G401 (cell line): ENCODE measurements at regions not wholly inside any gene's neighbourhood (a gene's known extent, or its start where the extent isn't known, plus 50 kb on each side); places are given as distances from the start of the nearest gene placed in this dataset.

Source experiments
- DNase-seq: peaks from one replicate; pipeline ENCODE4 v3.0.0-alpha.2; 2015; ENCODE audit warnings: low spot score
- in situ Hi-C: cut with HindIII; loops from 2 replicates; pipeline ENCODE4 v1.10.0; 2016; ENCODE audit warnings: low sequenced_read_pairs, mixed read lengths

GRCh38 chr21:41560661-41561158 is 52.8 kb upstream of the TMPRSS2 start:
- no peak for DNase-seq
- in situ Hi-C loops, result no loop called here

GRCh38 chr21:41559658-41560631 is 52.0 kb upstream of the TMPRSS2 start:
- DNase-seq, result no peak
- in situ Hi-C loops, result no loop called here

- in situ Hi-C loops, result no loop called here
- no peak for DNase-seq
Measured at GRCh38 chr21:41558842-41559241, 50.9 kb upstream of the TMPRSS2 start.

GRCh38 chr21:41557884-41558283 is 49.9 kb upstream of the TMPRSS2 start:
- DNase-seq, result no peak
- in situ Hi-C loops, result no loop called here
